C4-2B (cell line): ENCODE measurements at regions not wholly inside any gene's neighbourhood (a gene's known extent, or its start where the extent isn't known, plus 50 kb on each side); places are given as distances from the start of the nearest gene placed in this dataset.

Source experiments
- CTCF ChIP-seq: fragments of 450-650 bp; conservative IDR thresholded peaks from 2 replicates; pipeline ENCODE4 v1.5.1; 2017; ENCODE audit warnings: mild to moderate bottlenecking
- ZFX ChIP-seq: fragments of 450-650 bp; IDR thresholded peaks from 2 replicates; pipeline ENCODE4 v1.6.1; 2017

DNA sequence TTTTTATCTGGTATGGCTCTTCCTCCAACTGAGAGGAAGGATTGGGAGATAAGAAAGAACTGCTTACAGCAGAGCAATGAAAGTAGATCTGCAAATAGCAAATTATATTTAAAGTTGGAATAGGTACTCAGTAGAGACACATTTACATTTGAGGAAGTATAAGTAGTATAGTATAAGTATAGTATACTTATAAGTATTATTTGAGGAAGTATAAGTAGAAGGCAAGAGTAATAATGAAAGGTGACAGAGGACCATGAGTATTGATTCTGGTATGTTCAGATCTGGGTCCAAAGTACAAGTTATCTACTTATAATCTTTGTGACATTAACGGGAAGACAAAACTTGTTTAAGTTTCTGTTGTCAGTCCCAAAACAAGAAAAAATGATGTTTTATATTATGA is 527.6 kb upstream of the SORCS1 start:
- TF ChIP-seq CTCF (no peak), ZFX (no peak)
